ENCODE measurements at regions not wholly inside any gene's neighbourhood (a gene's known extent, or its start where the extent isn't known, plus 50 kb on each side); places are given as distances from the start of the nearest gene placed in this dataset.

DNA sequence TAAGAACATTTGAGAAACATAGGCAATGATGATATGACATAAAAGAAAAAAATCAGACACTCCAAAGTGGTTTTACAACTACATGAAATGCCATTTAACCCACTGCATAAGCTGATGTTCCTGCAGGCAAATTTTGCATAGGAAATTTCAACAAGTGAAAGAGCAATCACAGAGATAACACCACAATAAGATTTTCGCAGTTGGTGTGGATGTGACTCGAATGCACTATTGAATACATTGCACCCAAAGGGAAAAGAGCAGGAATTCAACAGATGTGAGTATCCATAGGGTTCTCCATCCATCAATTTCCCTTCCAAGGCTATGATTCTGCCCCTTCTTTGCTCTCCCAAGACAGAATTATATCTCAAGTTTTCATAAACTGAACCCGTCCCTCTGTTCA is 456.1 kb downstream of the RAP2B start:
- Histone ChIP-seq H3K4me1 (ENCODE audit: control insufficient read depth in 1 of 2, insufficient read depth in 2 of 2, low read length in 2 of 2) (peaks cover 19 to 24% of the 10 kb centered on the region in 2 donors), H2AFZ (ENCODE audit: insufficient read depth, low read depth, low read length, poor library complexity, severe bottlenecking) (no peak overlapping the region), H3K9ac (ENCODE audit: insufficient read depth, low read length, poor library complexity, severe bottlenecking) (no peak overlapping the region), H3K27me3 (ENCODE audit: control insufficient read depth in 2 of 2, insufficient read depth in 2 of 2, low read length in 2 of 2) (no peaks in the 10 kb centered on the region), H3K79me2 (ENCODE audit: insufficient read depth, low read length) (no peaks in the 10 kb centered on the region), H3K9me3 (replicated peaks in 1 of 2; ENCODE audit: control insufficient read depth in 1 of 2, insufficient read depth in 1 of 2, low read length in 2 of 2) (no peaks in the 10 kb centered on the region), H3K4me3 (replicated peaks in 1 of 3; ENCODE audit: low read depth in 2 of 3, low read length in 3 of 3) (no peak overlapping the region), H3K36me3 (replicated peaks in 1 of 2; ENCODE audit: control insufficient read depth in 1 of 2, insufficient read depth in 2 of 2, low read length in 2 of 2) (no peaks in the 10 kb centered on the region), H3K4me2 (replicated peaks; ENCODE audit: extremely low read depth, low read length, poor library complexity, severe bottlenecking) (no peak overlapping the region), H3K27ac (ENCODE audit: low read depth in 1 of 2, low read length in 2 of 2) (no peak overlapping the region), H4K20me1 (ENCODE audit: insufficient read depth, low read length) (no peaks in the 10 kb centered on the region)
- no peak overlapping the region for H3K27ac Mint-ChIP-seq
- peaks cover 0 to 3% (median 0%) of the 10 kb centered on the region in 3 donors for H3K27me3 Mint-ChIP-seq (ENCODE audit: low read depth in 3 of 3)
- peaks cover 2 to 4% of the 10 kb centered on the region in 2 donors for H3K36me3 Mint-ChIP-seq
- DNase-seq, result no peak
- H3K9me3 Mint-ChIP-seq, result peaks cover 0 to 1% (median 0%) of the 10 kb centered on the region in 7 donors
- intact Hi-C loops (cut with micrococcal nuclease), result no loop called here
- no peak for TF ChIP-seq CTCF (IDR thresholded peaks at IDR 0.05)
- peaks cover 24% of the 10 kb centered on the region for H3K4me1 Mint-ChIP-seq
- H3K4me3 Mint-ChIP-seq, result no peak overlapping the region
- 100% methylated on average over 1 of the region's 3 CpGs for WGBS (ENCODE audit: insufficient coverage)

GRCh38 chr3:153619268-153619667 is 457.2 kb downstream of the RAP2B start:
- peaks cover 0 to 1% (median 0%) of the 10 kb centered on the region in 7 donors for H3K9me3 Mint-ChIP-seq
- H3K4me3 Mint-ChIP-seq, result no peak overlapping the region
- intact Hi-C loops (cut with micrococcal nuclease), result no loop called here
- Histone ChIP-seq H3K79me2 (ENCODE audit: insufficient read depth, low read length) (no peaks in the 10 kb centered on the region), H2AFZ (ENCODE audit: insufficient read depth, low read depth, low read length, poor library complexity, severe bottlenecking) (no peak overlapping the region), H3K9ac (ENCODE audit: insufficient read depth, low read length, poor library complexity, severe bottlenecking) (no peak overlapping the region), H3K27ac (ENCODE audit: low read depth in 1 of 2, low read length in 2 of 2) (no peak overlapping the region), H3K4me3 (replicated peaks in 1 of 3; ENCODE audit: low read depth in 2 of 3, low read length in 3 of 3) (no peak overlapping the region), H3K4me1 (ENCODE audit: control insufficient read depth in 1 of 2, insufficient read depth in 2 of 2, low read length in 2 of 2) (peaks cover 18 to 22% of the 10 kb centered on the region in 2 donors), H4K20me1 (ENCODE audit: insufficient read depth, low read length) (no peaks in the 10 kb centered on the region), H3K4me2 (replicated peaks; ENCODE audit: extremely low read depth, low read length, poor library complexity, severe bottlenecking) (no peak overlapping the region), H3K27me3 (ENCODE audit: control insufficient read depth in 2 of 2, insufficient read depth in 2 of 2, low read length in 2 of 2) (no peaks in the 10 kb centered on the region), H3K36me3 (replicated peaks in 1 of 2; ENCODE audit: control insufficient read depth in 1 of 2, insufficient read depth in 2 of 2, low read length in 2 of 2) (no peaks in the 10 kb centered on the region), H3K9me3 (replicated peaks in 1 of 2; ENCODE audit: control insufficient read depth in 1 of 2, insufficient read depth in 1 of 2, low read length in 2 of 2) (no peaks in the 10 kb centered on the region)
- DNase-seq, result no peak
- no peak for TF ChIP-seq CTCF (IDR thresholded peaks at IDR 0.05)
- H3K36me3 Mint-ChIP-seq, result peaks cover 2 to 4% of the 10 kb centered on the region in 2 donors
- H3K4me1 Mint-ChIP-seq, result peaks cover 24% of the 10 kb centered on the region
- H3K27ac Mint-ChIP-seq, result no peak overlapping the region
- H3K27me3 Mint-ChIP-seq (ENCODE audit: low read depth in 3 of 3), result peaks cover 0 to 3% (median 0%) of the 10 kb centered on the region in 3 donors
- WGBS (ENCODE audit: insufficient coverage), result 100% methylated on average over 1 of the region's 2 CpGs

Data from CD14-positive monocyte (primary cell).